MCF 10A (cell line): ENCODE measurements at regions not wholly inside any gene's neighbourhood (a gene's known extent, or its start where the extent isn't known, plus 50 kb on each side); places are given as distances from the start of the nearest gene placed in this dataset.

Experiments
- BruUV-seq: library from RNA; stranded (reverse); fragments of 400-500 nt; replicated peaks from 2 replicates; lab custom pipeline; 2021; lab: Mats Ljungman, UMichigan
- CTCF ChIA-PET: fragments of 300-600 bp; sonication (Branson Sonifier 250); formaldehyde crosslinking; extraction: SDS; loops from one replicate; lab custom pipeline; 2021; ENCODE audit warnings: antibody characterized with exemption, inconsistent platforms; lab: Yijun Ruan, JAX
- POLR2A ChIA-PET: fragments of 300-600, 350-650 bp; sonication (Branson Sonifier 250); formaldehyde crosslinking; extraction: SDS; loops from one replicate; lab custom pipeline; 2020; ENCODE audit warnings: antibody characterized with exemption, inconsistent platforms; lab: Yijun Ruan, JAX
- DNase-seq: peaks from one replicate; pipeline ENCODE4 v3.0.0-alpha.2; 2018; ENCODE audit not compliant: unreplicated experiment
- H3K27ac Mint-ChIP-seq: one replicate; pipeline ENCODE4 v1.8.0; 2022; ENCODE audit warnings: mild to moderate bottlenecking, low read depth, mixed read lengths; ENCODE audit not compliant: unreplicated experiment
- H3K27me3 Mint-ChIP-seq: one replicate; pipeline ENCODE4 v1.8.0; 2022; ENCODE audit warnings: mixed read lengths; ENCODE audit not compliant: insufficient read depth, unreplicated experiment
- H3K36me3 Mint-ChIP-seq: one replicate; pipeline ENCODE4 v1.8.0; 2022; ENCODE audit warnings: mild to moderate bottlenecking, moderate library complexity, mixed read lengths; ENCODE audit not compliant: insufficient read depth, unreplicated experiment
- H3K4me1 Mint-ChIP-seq: one replicate; pipeline ENCODE4 v1.8.0; 2022; ENCODE audit warnings: mixed read lengths; ENCODE audit not compliant: insufficient read depth, unreplicated experiment
- H3K4me3 Mint-ChIP-seq: one replicate; pipeline ENCODE4 v1.8.0; 2022; ENCODE audit warnings: mild to moderate bottlenecking, moderate library complexity, mixed read lengths; ENCODE audit not compliant: unreplicated experiment
- H3K9me3 Mint-ChIP-seq: one replicate; pipeline ENCODE4 v1.8.0; 2022; ENCODE audit warnings: mixed read lengths; ENCODE audit not compliant: unreplicated experiment
- intact Hi-C: fragments of 100-400 bp; cut with micrococcal nuclease; formaldehyde crosslinking; loops from 2 replicates; pipeline ENCODE4 v1.14.1; 2022
- TF ChIP-seq, protein P1 (sequence below): fragments of 200-600 bp; IDR thresholded peaks from one replicate; pipeline ENCODE4 v1.8.0; 2022; ENCODE audit warnings: antibody characterized with exemption, mild to moderate bottlenecking; ENCODE audit not compliant: unreplicated experiment

- DNase-seq, result no peak
- no peaks in the 10 kb centered on the region for H3K36me3 Mint-ChIP-seq
- TF ChIP-seq, protein P1, sequence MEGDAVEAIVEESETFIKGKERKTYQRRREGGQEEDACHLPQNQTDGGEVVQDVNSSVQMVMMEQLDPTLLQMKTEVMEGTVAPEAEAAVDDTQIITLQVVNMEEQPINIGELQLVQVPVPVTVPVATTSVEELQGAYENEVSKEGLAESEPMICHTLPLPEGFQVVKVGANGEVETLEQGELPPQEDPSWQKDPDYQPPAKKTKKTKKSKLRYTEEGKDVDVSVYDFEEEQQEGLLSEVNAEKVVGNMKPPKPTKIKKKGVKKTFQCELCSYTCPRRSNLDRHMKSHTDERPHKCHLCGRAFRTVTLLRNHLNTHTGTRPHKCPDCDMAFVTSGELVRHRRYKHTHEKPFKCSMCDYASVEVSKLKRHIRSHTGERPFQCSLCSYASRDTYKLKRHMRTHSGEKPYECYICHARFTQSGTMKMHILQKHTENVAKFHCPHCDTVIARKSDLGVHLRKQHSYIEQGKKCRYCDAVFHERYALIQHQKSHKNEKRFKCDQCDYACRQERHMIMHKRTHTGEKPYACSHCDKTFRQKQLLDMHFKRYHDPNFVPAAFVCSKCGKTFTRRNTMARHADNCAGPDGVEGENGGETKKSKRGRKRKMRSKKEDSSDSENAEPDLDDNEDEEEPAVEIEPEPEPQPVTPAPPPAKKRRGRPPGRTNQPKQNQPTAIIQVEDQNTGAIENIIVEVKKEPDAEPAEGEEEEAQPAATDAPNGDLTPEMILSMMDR, result no peak
- ChIA-PET POLR2A (no interaction called here), CTCF (interaction anchor here (1.1 kb wide), 1 partner anchor 139 kb away, joined by 3 read pairs; no protein-coding TSS in a partner anchor)
- no peaks in the 10 kb centered on the region for H3K27me3 Mint-ChIP-seq
- H3K9me3 Mint-ChIP-seq, result peaks cover 6% of the 10 kb centered on the region
- H3K4me3 Mint-ChIP-seq, result no peak overlapping the region
- BruUV-seq, result no TSS peak
- no peaks in the 10 kb centered on the region for H3K4me1 Mint-ChIP-seq
- no peak overlapping the region for H3K27ac Mint-ChIP-seq
- intact Hi-C loops, result loop anchor here (10.0 kb wide), 1 partner anchor 109 kb away; the partner anchor contains the start of gene KCTD15
These were observed 106.8 kb downstream of the KCTD15 start for GRCh38 chr19:33903489-33903850.

DNA sequence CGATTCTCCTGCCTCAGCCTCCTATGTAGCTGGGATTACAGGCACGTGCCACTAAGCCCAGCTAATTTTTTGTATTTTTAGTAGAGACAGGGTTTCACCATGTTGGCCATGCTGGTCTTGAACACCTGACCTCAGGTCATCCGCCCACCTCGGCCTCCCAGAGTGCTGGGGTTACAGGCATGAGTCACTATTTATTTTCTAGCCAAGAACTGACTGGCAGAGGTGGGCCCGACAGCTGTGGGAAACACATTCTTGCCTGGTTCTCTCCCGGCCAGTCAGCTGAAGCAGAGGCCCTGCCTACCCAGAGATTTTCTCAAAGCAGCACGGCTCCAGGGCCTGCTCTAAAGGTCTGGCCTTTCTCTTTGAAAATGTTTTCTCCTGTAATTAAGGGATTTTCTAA lies 108.0 kb downstream of the KCTD15 start:
- TF ChIP-seq, protein P1, result no peak
- no peaks in the 10 kb centered on the region for H3K27me3 Mint-ChIP-seq
- no peak overlapping the region for H3K27ac Mint-ChIP-seq
- no peaks in the 10 kb centered on the region for H3K9me3 Mint-ChIP-seq
- no peak overlapping the region for H3K4me3 Mint-ChIP-seq
- DNase-seq, result peak; percentile 68
- H3K36me3 Mint-ChIP-seq, result no peaks in the 10 kb centered on the region
- CTCF ChIA-PET, result interaction anchor here (0.7 to 1.1 kb wide), 4 partner anchors 20 to 138 kb away, joined by 3 read pairs; no protein-coding TSS in a partner anchor
- BruUV-seq, result no TSS peak
- H3K4me1 Mint-ChIP-seq, result no peaks in the 10 kb centered on the region
- POLR2A ChIA-PET, result no interaction called here
- intact Hi-C loops, result loop anchor here (10.0 kb wide), 1 partner anchor 110 kb away; the partner anchor contains the start of gene KCTD15

DNA sequence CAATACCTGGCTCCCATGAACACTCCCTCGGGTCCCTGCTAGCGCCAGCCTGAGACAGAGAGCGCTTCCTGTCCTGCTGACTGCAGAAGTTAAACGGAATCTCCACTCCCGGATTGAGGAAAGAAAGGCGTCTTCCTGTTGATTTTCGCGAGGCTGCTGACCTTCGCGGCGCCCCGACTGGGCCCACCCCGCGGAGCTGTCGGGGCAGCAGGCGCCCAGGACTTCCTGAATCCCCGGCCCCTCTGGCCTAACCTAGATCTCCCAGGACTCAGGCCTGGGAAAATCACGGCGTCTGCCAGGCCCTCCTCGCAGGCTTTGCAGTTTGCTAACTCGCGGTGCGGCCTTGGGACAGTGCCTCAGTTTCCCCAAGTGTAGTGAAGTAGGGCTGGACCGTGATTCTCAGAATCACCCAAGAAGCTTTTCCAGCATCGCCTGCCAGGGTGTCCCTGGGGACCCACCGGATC lies 108.8 kb downstream of the KCTD15 start:
- Mint-ChIP-seq H3K36me3 (no peaks in the 10 kb centered on the region), H3K4me1 (no peaks in the 10 kb centered on the region), H3K27ac (no peak overlapping the region), H3K4me3 (peak overlapping the region; percentile 64), H3K27me3 (no peaks in the 10 kb centered on the region), H3K9me3 (no peaks in the 10 kb centered on the region)
- intact Hi-C loops, result loop anchor here (10.0 kb wide), 1 partner anchor 111 kb away; the partner anchor contains the start of gene KCTD15
- no peak for DNase-seq
- BruUV-seq, result no TSS peak
- POLR2A ChIA-PET, result interaction anchor here (1.1 kb wide), 1 partner anchor 101 kb away, joined by 3 read pairs; no protein-coding TSS in a partner anchor
- TF ChIP-seq, protein P1, result no peak
- CTCF ChIA-PET, result interaction anchor here (0.6 to 1.6 kb wide), 5 partner anchors 19 to 127 kb away, joined by 3 to 5 read pairs (median 4); no protein-coding TSS in a partner anchor

GRCh38 chr19:33905937-33906577 lies 109.4 kb downstream of the KCTD15 start:
- no TSS peak for BruUV-seq
- no peaks in the 10 kb centered on the region for H3K9me3 Mint-ChIP-seq
- ChIA-PET POLR2A (interaction anchor here (1.1 kb wide), 1 partner anchor 102 kb away, joined by 3 read pairs; no protein-coding TSS in a partner anchor), CTCF (interaction anchor here (0.6 to 1.6 kb wide), 4 partner anchors 20 to 128 kb away, joined by 3 to 5 read pairs (median 4); no protein-coding TSS in a partner anchor)
- intact Hi-C loops, result loop anchor here (10.0 kb wide), 1 partner anchor 111 kb away; the partner anchor contains the start of gene KCTD15
- peak overlapping the region; percentile 64 for H3K4me3 Mint-ChIP-seq
- no peaks in the 10 kb centered on the region for H3K27me3 Mint-ChIP-seq
- no peaks in the 10 kb centered on the region for H3K4me1 Mint-ChIP-seq
- peak; percentile 35 for DNase-seq
- TF ChIP-seq, protein P1, result no peak
- H3K27ac Mint-ChIP-seq, result no peak overlapping the region
- no peaks in the 10 kb centered on the region for H3K36me3 Mint-ChIP-seq
